ENCODE measurements at regions not wholly inside any gene's neighbourhood (a gene's known extent, or its start where the extent isn't known, plus 50 kb on each side); places are given as distances from the start of the nearest gene placed in this dataset.
A peak's percentile ranks its signal among the peaks of the same experiment; 100 is the strongest.

GRCh38 chr15:47624503-47624902, 92.8 kb upstream of the SEMA6D start:
- no peak overlapping the region for H3K4me3 Mint-ChIP-seq
- no peaks in the 10 kb centered on the region for H3K4me1 Mint-ChIP-seq (ENCODE audit: low read depth)
- no peaks in the 10 kb centered on the region for H3K36me3 Mint-ChIP-seq (ENCODE audit: low read depth)
- no peaks in the 10 kb centered on the region for H3K9me3 Mint-ChIP-seq
- H3K27me3 Mint-ChIP-seq = peaks cover 5% of the 10 kb centered on the region
- H3K27ac Mint-ChIP-seq = no peak overlapping the region

DNA sequence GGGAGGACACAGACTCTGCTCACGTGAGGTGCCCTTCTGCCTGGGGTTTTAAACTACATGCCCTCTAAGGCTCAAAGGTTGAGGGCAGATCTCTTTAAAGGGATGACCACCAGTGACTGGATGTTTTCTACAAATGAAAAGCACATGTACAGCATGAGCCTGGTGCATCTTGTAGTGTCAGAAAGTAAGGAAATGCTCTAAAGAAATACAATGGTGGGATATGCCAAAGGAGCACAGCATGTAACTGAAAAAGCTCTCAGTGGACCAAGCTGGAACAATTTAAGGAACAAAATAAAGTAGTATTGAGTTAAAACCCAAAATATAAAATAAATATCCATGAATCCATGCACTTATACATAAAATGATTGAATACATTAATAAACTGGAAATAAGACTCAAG, 78.3 kb upstream of the SEMA6D start:
- Mint-ChIP-seq H3K9me3 (peaks cover 1% of the 10 kb centered on the region), H3K27me3 (no peaks in the 10 kb centered on the region), H3K27ac (no peak overlapping the region), H3K4me1 (ENCODE audit: low read depth) (no peaks in the 10 kb centered on the region), H3K4me3 (no peak overlapping the region), H3K36me3 (ENCODE audit: low read depth) (no peaks in the 10 kb centered on the region)

DNA sequence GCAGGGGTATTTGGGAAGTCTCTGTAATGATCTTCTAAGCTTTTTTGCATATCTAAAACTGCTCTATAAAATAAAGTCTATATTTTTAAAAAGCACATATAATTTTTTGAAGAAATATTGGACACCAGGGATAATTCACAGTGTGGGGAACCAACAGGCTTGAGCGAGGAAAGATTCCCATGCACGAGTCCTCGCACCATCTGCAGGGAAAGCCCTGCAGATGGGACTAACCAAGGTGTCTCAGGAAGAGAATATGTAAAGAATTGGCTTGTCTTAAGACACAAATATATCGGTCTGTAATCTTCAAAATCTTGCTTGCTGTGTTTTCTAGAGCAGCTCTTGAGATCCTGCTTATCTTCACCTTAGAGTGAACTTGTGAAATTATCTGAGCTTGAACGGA, 77.2 kb upstream of the SEMA6D start:
- H3K4me3 Mint-ChIP-seq = no peak overlapping the region

GRCh38 chr15:47640901-47641300, 76.4 kb upstream of the SEMA6D start:
- H3K9me3 Mint-ChIP-seq = no peaks in the 10 kb centered on the region
- H3K27ac Mint-ChIP-seq = no peak overlapping the region
- no peaks in the 10 kb centered on the region for H3K27me3 Mint-ChIP-seq

More for the DNA sequence above, 77.2 kb upstream of the SEMA6D start:
- Mint-ChIP-seq H3K27me3 (no peaks in the 10 kb centered on the region), H3K27ac (no peak overlapping the region), H3K4me1 (ENCODE audit: low read depth) (peaks cover 7% of the 10 kb centered on the region), H3K9me3 (no peaks in the 10 kb centered on the region), H3K36me3 (ENCODE audit: low read depth) (no peaks in the 10 kb centered on the region)

DNA sequence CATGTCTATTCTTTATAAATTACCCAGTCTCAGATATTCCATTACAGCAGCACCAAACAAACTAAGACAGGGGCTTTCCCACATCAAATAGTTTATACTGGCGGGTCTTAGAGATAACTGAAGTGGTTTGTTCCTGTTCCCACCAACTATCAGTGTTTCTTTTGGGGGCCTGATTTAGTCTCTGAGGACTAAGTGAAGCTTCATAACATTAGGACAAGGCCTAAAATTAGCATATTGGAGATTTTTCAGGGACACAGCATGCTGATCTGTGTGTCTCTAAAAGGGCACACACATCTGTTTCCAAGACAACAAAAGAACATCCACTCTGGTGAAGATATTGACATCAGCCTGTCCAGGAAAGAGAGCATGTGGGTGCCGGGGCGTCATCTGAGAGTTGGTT, 72.6 kb upstream of the SEMA6D start:
- Mint-ChIP-seq H3K4me1 (ENCODE audit: low read depth) (peaks cover 7% of the 10 kb centered on the region), H3K27me3 (no peaks in the 10 kb centered on the region), H3K36me3 (ENCODE audit: low read depth) (no peaks in the 10 kb centered on the region), H3K9me3 (no peaks in the 10 kb centered on the region), H3K4me3 (no peak overlapping the region), H3K27ac (peak overlapping the region; percentile 48)

More at GRCh38 chr15:47640901-47641300, 76.4 kb upstream of the SEMA6D start:
- Mint-ChIP-seq H3K4me3 (no peak overlapping the region), H3K4me1 (ENCODE audit: low read depth) (peaks cover 7% of the 10 kb centered on the region), H3K36me3 (ENCODE audit: low read depth) (no peaks in the 10 kb centered on the region)

GRCh38 chr15:47650564-47650963, 66.7 kb upstream of the SEMA6D start:
- Mint-ChIP-seq H3K4me3 (no peak overlapping the region), H3K4me1 (ENCODE audit: low read depth) (no peaks in the 10 kb centered on the region), H3K36me3 (ENCODE audit: low read depth) (no peaks in the 10 kb centered on the region), H3K27me3 (peaks cover 4% of the 10 kb centered on the region), H3K27ac (no peak overlapping the region), H3K9me3 (no peaks in the 10 kb centered on the region)

GRCh38 chr15:47652328-47652727, 65.0 kb upstream of the SEMA6D start:
- Mint-ChIP-seq H3K4me1 (ENCODE audit: low read depth) (no peaks in the 10 kb centered on the region), H3K4me3 (no peak overlapping the region), H3K36me3 (ENCODE audit: low read depth) (no peaks in the 10 kb centered on the region), H3K9me3 (no peaks in the 10 kb centered on the region), H3K27ac (no peak overlapping the region), H3K27me3 (peaks cover 4% of the 10 kb centered on the region)

- Mint-ChIP-seq H3K27me3 (peaks cover 4% of the 10 kb centered on the region), H3K36me3 (ENCODE audit: low read depth) (no peaks in the 10 kb centered on the region), H3K9me3 (no peaks in the 10 kb centered on the region), H3K27ac (no peak overlapping the region), H3K4me3 (no peak overlapping the region), H3K4me1 (ENCODE audit: low read depth) (no peaks in the 10 kb centered on the region)
Measured at GRCh38 chr15:47652844-47653243, 64.5 kb upstream of the SEMA6D start.

- peaks cover 3% of the 10 kb centered on the region for H3K9me3 Mint-ChIP-seq
- H3K4me3 Mint-ChIP-seq = no peak overlapping the region
- H3K27ac Mint-ChIP-seq = no peak overlapping the region
- H3K4me1 Mint-ChIP-seq (ENCODE audit: low read depth) = no peaks in the 10 kb centered on the region
- H3K36me3 Mint-ChIP-seq (ENCODE audit: low read depth) = no peaks in the 10 kb centered on the region
- peaks cover 5% of the 10 kb centered on the region for H3K27me3 Mint-ChIP-seq
Measured at GRCh38 chr15:47661661-47662180, 55.6 kb upstream of the SEMA6D start.

DNA sequence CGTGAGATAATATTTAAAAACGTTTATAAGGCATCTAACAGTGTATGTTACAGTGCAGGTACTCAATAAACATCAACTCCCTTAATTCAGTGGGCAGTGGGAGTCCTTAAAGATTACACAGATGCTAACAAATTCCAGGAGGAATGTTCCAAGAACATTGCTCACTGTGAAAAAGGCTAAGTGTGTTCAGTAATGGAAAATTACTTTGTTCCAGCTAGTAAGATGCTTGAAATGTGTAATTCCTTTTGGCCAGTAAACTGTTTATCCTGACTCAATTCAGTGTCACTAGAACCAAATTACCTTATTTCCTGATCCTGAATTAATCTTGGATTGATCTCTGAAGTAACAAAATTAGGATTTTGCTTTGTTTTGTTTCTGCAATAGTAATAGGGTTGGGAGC, 54.2 kb upstream of the SEMA6D start:
- H3K27me3 Mint-ChIP-seq = peaks cover 5% of the 10 kb centered on the region
- H3K36me3 Mint-ChIP-seq (ENCODE audit: low read depth) = no peaks in the 10 kb centered on the region
- H3K4me3 Mint-ChIP-seq = no peak overlapping the region
- H3K9me3 Mint-ChIP-seq = peaks cover 3% of the 10 kb centered on the region
- no peaks in the 10 kb centered on the region for H3K4me1 Mint-ChIP-seq (ENCODE audit: low read depth)
- H3K27ac Mint-ChIP-seq = no peak overlapping the region
